Tibial artery (tissue), 4 donors: ENCODE measurements at regions not wholly inside any gene's neighbourhood (a gene's known extent, or its start where the extent isn't known, plus 50 kb on each side); places are given as distances from the start of the nearest gene placed in this dataset.

Experiments used
- DNase-seq, 2 donors: peaks; one replicate each; pipeline ENCODE4 v3.0.0-alpha.2; 2019
- H3K27ac ChIP-seq, 2 donors: fragments of 200-600 bp; sonication (generic) in 1 of 2; 1 replicate in 1 of 2; 2 replicates in 1 of 2; pipeline ENCODE4 v1.5.1; 2018 to 2019; ENCODE audit warnings: mild to moderate bottlenecking in 1 of 2
- H3K27me3 ChIP-seq, 2 donors: fragments of 200-600 bp; sonication (generic) in 1 of 2; one replicate each; pipeline versions ENCODE4 v1.5.1 to v1.6.0; 2016 to 2019
- H3K36me3 ChIP-seq, 3 donors: fragments of 200-600 bp; sonication (generic) in 2 of 3; one replicate each; pipeline ENCODE4 v1.5.1; 2016 to 2019; ENCODE audit warnings: mild to moderate bottlenecking in 2 of 3
- H3K4me1 ChIP-seq, 4 donors: fragments of 200-600 bp; sonication (generic) in 2 of 4; 1 replicate in 3 of 4; 2 replicates in 1 of 4; pipeline ENCODE4 v1.5.1; 2016 to 2019
- H3K4me3 ChIP-seq, 2 donors: fragments of 200-600 bp; sonication (generic) in 1 of 2; 1 replicate in 1 of 2; 2 replicates in 1 of 2; pipeline ENCODE4 v1.5.1; 2018 to 2019; ENCODE audit warnings: mild to moderate bottlenecking in 2 of 2
- H3K9me3 ChIP-seq, 3 donors: fragments of 200-600 bp; sonication (generic) in 1 of 3; one replicate each; pipeline ENCODE4 v1.5.1; 2016 to 2019
- intact Hi-C: fragments of 100-400 bp; cut with DNase I; formaldehyde crosslinking; loops from one replicate; pipeline ENCODE4 v1.15.0; 2023; ENCODE audit warnings: low total_unique reads
- TF ChIP-seq, protein P1 (sequence below), 2 experiments: fragments of 200-600 bp in 1 of 2; fragments of 450-650 bp in 1 of 2; IDR thresholded peaks; one replicate each; pipeline ENCODE4 v1.5.1; 2017 to 2019; ENCODE audit warnings: antibody characterized with exemption in 2 of 2, mild to moderate bottlenecking in 1 of 2, moderate library complexity in 1 of 2

- H3K4me3 ChIP-seq = no peak overlapping the region
- no peaks in the 10 kb centered on the region for H3K27me3 ChIP-seq
- H3K4me1 ChIP-seq = no peaks in the 10 kb centered on the region
- intact Hi-C loops = no loop called here
- DNase-seq = no peak
- H3K27ac ChIP-seq = no peak overlapping the region
- H3K36me3 ChIP-seq = no peaks in the 10 kb centered on the region
- TF ChIP-seq, protein P1, sequence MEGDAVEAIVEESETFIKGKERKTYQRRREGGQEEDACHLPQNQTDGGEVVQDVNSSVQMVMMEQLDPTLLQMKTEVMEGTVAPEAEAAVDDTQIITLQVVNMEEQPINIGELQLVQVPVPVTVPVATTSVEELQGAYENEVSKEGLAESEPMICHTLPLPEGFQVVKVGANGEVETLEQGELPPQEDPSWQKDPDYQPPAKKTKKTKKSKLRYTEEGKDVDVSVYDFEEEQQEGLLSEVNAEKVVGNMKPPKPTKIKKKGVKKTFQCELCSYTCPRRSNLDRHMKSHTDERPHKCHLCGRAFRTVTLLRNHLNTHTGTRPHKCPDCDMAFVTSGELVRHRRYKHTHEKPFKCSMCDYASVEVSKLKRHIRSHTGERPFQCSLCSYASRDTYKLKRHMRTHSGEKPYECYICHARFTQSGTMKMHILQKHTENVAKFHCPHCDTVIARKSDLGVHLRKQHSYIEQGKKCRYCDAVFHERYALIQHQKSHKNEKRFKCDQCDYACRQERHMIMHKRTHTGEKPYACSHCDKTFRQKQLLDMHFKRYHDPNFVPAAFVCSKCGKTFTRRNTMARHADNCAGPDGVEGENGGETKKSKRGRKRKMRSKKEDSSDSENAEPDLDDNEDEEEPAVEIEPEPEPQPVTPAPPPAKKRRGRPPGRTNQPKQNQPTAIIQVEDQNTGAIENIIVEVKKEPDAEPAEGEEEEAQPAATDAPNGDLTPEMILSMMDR (IDR thresholded peaks at IDR 0.05) = no peak
- no peaks in the 10 kb centered on the region for H3K9me3 ChIP-seq
Measured at GRCh38 chr1:147852706-147853225, 49.8 kb upstream of the GJA8 start.
